ENCODE measurements at regions not wholly inside any gene's neighbourhood (a gene's known extent, or its start where the extent isn't known, plus 50 kb on each side); places are given as distances from the start of the nearest gene placed in this dataset.

- POLR2A ChIA-PET: no interaction called here
- H3K27ac ChIP-seq (ENCODE audit: low read length in 2 of 2): no peak overlapping the region
- no peaks in the 10 kb centered on the region for H3K27me3 ChIP-seq (replicated peaks in 1 of 4; ENCODE audit: control extremely low read depth in 1 of 4, control insufficient read depth in 3 of 4, insufficient read depth in 4 of 4, low read length in 3 of 4)
- CTCF ChIA-PET: interaction anchor here (0.6 kb wide), 1 partner anchor 12 kb away, joined by 3 read pairs; no protein-coding TSS in a partner anchor
- intact Hi-C loops (cut with micrococcal nuclease): no loop called here
- no peaks in the 10 kb centered on the region for H3K9me3 Mint-ChIP-seq (ENCODE audit: insufficient read depth)
- no peaks in the 10 kb centered on the region for H3K27me3 Mint-ChIP-seq
- H3K4me2 ChIP-seq (replicated peaks; ENCODE audit: low read depth, low read length, poor library complexity, severe bottlenecking): no peak overlapping the region
- H3K4me3 ChIP-seq (ENCODE audit: control extremely low read depth in 1 of 5, extremely low read depth in 1 of 5, insufficient read depth in 1 of 5, low read depth in 2 of 5, low read length in 4 of 5): no peak overlapping the region
- TF ChIP-seq, protein P1, sequence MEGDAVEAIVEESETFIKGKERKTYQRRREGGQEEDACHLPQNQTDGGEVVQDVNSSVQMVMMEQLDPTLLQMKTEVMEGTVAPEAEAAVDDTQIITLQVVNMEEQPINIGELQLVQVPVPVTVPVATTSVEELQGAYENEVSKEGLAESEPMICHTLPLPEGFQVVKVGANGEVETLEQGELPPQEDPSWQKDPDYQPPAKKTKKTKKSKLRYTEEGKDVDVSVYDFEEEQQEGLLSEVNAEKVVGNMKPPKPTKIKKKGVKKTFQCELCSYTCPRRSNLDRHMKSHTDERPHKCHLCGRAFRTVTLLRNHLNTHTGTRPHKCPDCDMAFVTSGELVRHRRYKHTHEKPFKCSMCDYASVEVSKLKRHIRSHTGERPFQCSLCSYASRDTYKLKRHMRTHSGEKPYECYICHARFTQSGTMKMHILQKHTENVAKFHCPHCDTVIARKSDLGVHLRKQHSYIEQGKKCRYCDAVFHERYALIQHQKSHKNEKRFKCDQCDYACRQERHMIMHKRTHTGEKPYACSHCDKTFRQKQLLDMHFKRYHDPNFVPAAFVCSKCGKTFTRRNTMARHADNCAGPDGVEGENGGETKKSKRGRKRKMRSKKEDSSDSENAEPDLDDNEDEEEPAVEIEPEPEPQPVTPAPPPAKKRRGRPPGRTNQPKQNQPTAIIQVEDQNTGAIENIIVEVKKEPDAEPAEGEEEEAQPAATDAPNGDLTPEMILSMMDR (IDR thresholded peaks at IDR 0.05): no peak
- no peak for TF ChIP-seq EZH2 (IDR thresholded peaks at IDR 0.05; ENCODE audit: borderline replicate concordance, insufficient read depth, low read depth, low read length, poor library complexity, severe bottlenecking)
- DNase-seq: no peak
- H4K20me1 ChIP-seq (ENCODE audit: control insufficient read depth, insufficient read depth, low read length, poor library complexity, severe bottlenecking): no peaks in the 10 kb centered on the region
- H3K27ac Mint-ChIP-seq: no peak overlapping the region
- H3K36me3 ChIP-seq (replicated peaks in 1 of 2; ENCODE audit: control extremely low read depth in 1 of 2, control insufficient read depth in 1 of 2, extremely low read depth in 1 of 2, insufficient read depth in 2 of 2, low read length in 1 of 2): no peaks in the 10 kb centered on the region
- no peaks in the 10 kb centered on the region for H3K4me1 Mint-ChIP-seq
- H3K4me1 ChIP-seq (ENCODE audit: control insufficient read depth in 2 of 2, insufficient read depth in 2 of 2, low read length in 2 of 2): no peaks in the 10 kb centered on the region
- no peak overlapping the region for H2AFZ ChIP-seq (ENCODE audit: insufficient read depth, low read depth, low read length, poor library complexity, severe bottlenecking)
- no peak overlapping the region for H3K9ac ChIP-seq (ENCODE audit: low read length)
- no peaks in the 10 kb centered on the region for H3K79me2 ChIP-seq (ENCODE audit: control insufficient read depth, insufficient read depth, low read length)
- 100% methylated on average over 4 of the region's 4 CpGs for WGBS (ENCODE audit: insufficient coverage)
- no peak for ATAC-seq (ENCODE audit: low read depth)
- H3K9me3 ChIP-seq (ENCODE audit: control extremely low read depth in 1 of 3, control insufficient read depth in 2 of 3, insufficient read depth in 1 of 3, low read length in 2 of 3): no peaks in the 10 kb centered on the region
- no peak overlapping the region for H3K4me3 Mint-ChIP-seq
These were observed 57.9 kb upstream of the ADORA3 start for GRCh38 chr1:111561328-111561727.

DNA sequence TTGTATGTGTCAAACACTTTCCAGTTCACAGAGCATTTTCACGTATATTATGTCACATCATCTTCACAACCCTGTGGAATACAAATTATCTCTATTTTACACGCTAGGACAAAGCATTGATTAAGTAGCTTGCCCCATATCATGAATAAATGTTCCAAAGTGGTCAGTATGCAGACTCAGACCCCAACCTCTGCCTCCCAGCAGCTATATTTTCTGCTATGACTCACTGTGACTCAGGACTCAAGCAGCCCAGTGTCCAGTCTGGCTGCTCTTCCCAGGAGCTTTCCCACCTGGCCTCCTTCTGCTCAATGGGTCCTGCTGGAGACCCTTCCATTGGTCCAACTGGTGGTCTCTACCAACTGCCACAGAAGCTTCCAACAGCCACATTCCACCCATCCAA lies 56.0 kb upstream of the RAP1A start:
- H3K4me3 ChIP-seq (ENCODE audit: control extremely low read depth in 1 of 5, extremely low read depth in 1 of 5, insufficient read depth in 1 of 5, low read depth in 2 of 5, low read length in 4 of 5): no peak overlapping the region
- WGBS (ENCODE audit: insufficient coverage): 42% methylated on average over 2 of the region's 2 CpGs
- no peaks in the 10 kb centered on the region for H3K79me2 ChIP-seq (ENCODE audit: control insufficient read depth, insufficient read depth, low read length)
- H3K27ac ChIP-seq (ENCODE audit: low read length in 2 of 2): no peak overlapping the region
- H3K4me1 ChIP-seq (ENCODE audit: control insufficient read depth in 2 of 2, insufficient read depth in 2 of 2, low read length in 2 of 2): no peaks in the 10 kb centered on the region
- Mint-ChIP-seq H3K27ac (no peak overlapping the region), H3K27me3 (no peaks in the 10 kb centered on the region), H3K4me1 (no peaks in the 10 kb centered on the region), H3K9me3 (ENCODE audit: insufficient read depth) (no peaks in the 10 kb centered on the region), H3K4me3 (no peak overlapping the region)
- no peak overlapping the region for H3K4me2 ChIP-seq (replicated peaks; ENCODE audit: low read depth, low read length, poor library complexity, severe bottlenecking)
- H3K27me3 ChIP-seq (replicated peaks in 1 of 4; ENCODE audit: control extremely low read depth in 1 of 4, control insufficient read depth in 3 of 4, insufficient read depth in 4 of 4, low read length in 3 of 4): no peaks in the 10 kb centered on the region
- H3K9ac ChIP-seq (ENCODE audit: low read length): no peak overlapping the region
- H2AFZ ChIP-seq (ENCODE audit: insufficient read depth, low read depth, low read length, poor library complexity, severe bottlenecking): no peak overlapping the region
- H3K36me3 ChIP-seq (replicated peaks in 1 of 2; ENCODE audit: control extremely low read depth in 1 of 2, control insufficient read depth in 1 of 2, extremely low read depth in 1 of 2, insufficient read depth in 2 of 2, low read length in 1 of 2): no peaks in the 10 kb centered on the region
- intact Hi-C loops (cut with micrococcal nuclease): no loop called here
- POLR2A ChIA-PET: no interaction called here
- no peak for DNase-seq
- ATAC-seq (ENCODE audit: low read depth): no peak
- CTCF ChIA-PET: interaction anchor here (1.0 to 1.3 kb wide), 2 partner anchors 10 to 109 kb away, joined by 3 read pairs; no protein-coding TSS in a partner anchor
- no peaks in the 10 kb centered on the region for H4K20me1 ChIP-seq (ENCODE audit: control insufficient read depth, insufficient read depth, low read length, poor library complexity, severe bottlenecking)
- no peaks in the 10 kb centered on the region for H3K9me3 ChIP-seq (ENCODE audit: control extremely low read depth in 1 of 3, control insufficient read depth in 2 of 3, insufficient read depth in 1 of 3, low read length in 2 of 3)
- TF ChIP-seq, protein P1 (IDR thresholded peaks at IDR 0.05): no peak
- TF ChIP-seq EZH2 (IDR thresholded peaks at IDR 0.05; ENCODE audit: borderline replicate concordance, insufficient read depth, low read depth, low read length, poor library complexity, severe bottlenecking): no peak
